GM21367 (cell line): ENCODE measurements at regions not wholly inside any gene's neighbourhood (a gene's known extent, or its start where the extent isn't known, plus 50 kb on each side); places are given as distances from the start of the nearest gene placed in this dataset.

Experiments used
- ATAC-seq: cut with Tn5 transposase; IDR thresholded peaks from one replicate; pipeline ENCODE4 v1.9.1; 2021; ENCODE audit not compliant: unreplicated experiment

- ATAC-seq, result no peak
Observed at GRCh38 chr4:184529283-184529682, 54.9 kb upstream of the IRF2 start.

GRCh38 chr4:184528713-184529112 lies 54.4 kb upstream of the IRF2 start:
- ATAC-seq, result no peak

GRCh38 chr4:184528051-184528450 lies 53.7 kb upstream of the IRF2 start:
- no peak for ATAC-seq

GRCh38 chr4:184526228-184526627 lies 51.9 kb upstream of the IRF2 start:
- no peak for ATAC-seq
